GM23338 (cell line): ENCODE measurements at regions not wholly inside any gene's neighbourhood (a gene's known extent, or its start where the extent isn't known, plus 50 kb on each side); places are given as distances from the start of the nearest gene placed in this dataset.

Source experiments
- ATAC-seq: fragments of 200-7000 bp; cut with Tn5 transposase; 3 replicates; pipeline ENCODE4 v1.9.1; 2020
- DNase-seq: peaks from one replicate; pipeline ENCODE4 v3.0.0-alpha.2; 2015; ENCODE audit warnings: low spot score
- H2AFZ ChIP-seq: fragments of 200-600 bp; sonication (generic); 2 replicates; pipeline ENCODE4 v1.8.0; 2016; ENCODE audit warnings: antibody characterized with exemption, mild to moderate bottlenecking, moderate library complexity
- H3F3A ChIP-seq: fragments of 200-600 bp; sonication (generic); replicated peaks from 2 replicates; pipeline ENCODE4 v1.8.0; 2017; ENCODE audit warnings: antibody characterized with exemption, mixed run types, low read depth
- H3K27ac ChIP-seq: fragments of 200-600 bp; sonication (generic); 2 replicates; pipeline ENCODE4 v1.6.1; 2016; ENCODE audit warnings: low read depth
- H3K27me3 ChIP-seq: fragments of 200-600 bp; sonication (generic); 2 replicates; pipeline ENCODE4 v1.8.0; 2016; ENCODE audit warnings: mild to moderate bottlenecking, mixed run types, moderate library complexity; ENCODE audit not compliant: insufficient read depth
- H3K36me3 ChIP-seq: fragments of 200-600 bp; sonication (generic); 2 replicates; pipeline ENCODE4 v1.8.0; 2016; ENCODE audit warnings: mild to moderate bottlenecking; ENCODE audit not compliant: insufficient read depth
- H3K4me1 ChIP-seq: fragments of 200-600 bp; sonication (generic); 2 replicates; pipeline ENCODE4 v1.8.0; 2016; ENCODE audit warnings: mild to moderate bottlenecking, moderate library complexity; ENCODE audit not compliant: insufficient read depth
- H3K4me2 ChIP-seq: fragments of 200-600 bp; sonication (generic); 2 replicates; pipeline ENCODE4 v1.7.1; 2017; ENCODE audit warnings: mixed run types
- H3K4me3 ChIP-seq: fragments of 200-600 bp; sonication (generic); 2 replicates; pipeline ENCODE4 v1.6.1; 2016; ENCODE audit warnings: mixed run types
- H3K79me2 ChIP-seq: fragments of 200-600 bp; sonication (generic); replicated peaks from 2 replicates; pipeline ENCODE4 v1.8.0; 2017; ENCODE audit warnings: mild to moderate bottlenecking; ENCODE audit not compliant: insufficient read depth
- H3K9me2 ChIP-seq: fragments of 200-600 bp; sonication (generic); 2 replicates; pipeline ENCODE4 v1.8.0; 2017; ENCODE audit not compliant: insufficient read depth
- H4K20me1 ChIP-seq: fragments of 200-600 bp; sonication (generic); replicated peaks from 2 replicates; pipeline ENCODE4 v1.8.0; 2017; ENCODE audit warnings: mild to moderate bottlenecking; ENCODE audit not compliant: insufficient read depth
- H3K27ac Mint-ChIP-seq: 2 replicates; pipeline ENCODE4 v1.8.0; 2020; ENCODE audit warnings: inconsistent platforms, mild to moderate bottlenecking, moderate library complexity, mixed read lengths
- H3K27me3 Mint-ChIP-seq: 3 replicates; pipeline ENCODE4 v1.8.0; 2022; ENCODE audit warnings: low read depth, mild to moderate bottlenecking, moderate library complexity, mixed read lengths, inconsistent platforms; ENCODE audit not compliant: insufficient read depth, poor library complexity
- H3K36me3 Mint-ChIP-seq: 3 replicates; pipeline ENCODE4 v1.8.0; 2021; ENCODE audit warnings: low read depth, mild to moderate bottlenecking, inconsistent platforms, moderate library complexity, mixed read lengths
- H3K4me1 Mint-ChIP-seq: 3 replicates; pipeline ENCODE4 v1.8.0; 2020; ENCODE audit warnings: mild to moderate bottlenecking, inconsistent platforms, mixed read lengths
- H3K4me3 Mint-ChIP-seq: 3 replicates; pipeline ENCODE4 v1.8.0; 2021; ENCODE audit warnings: moderate library complexity, mild to moderate bottlenecking, inconsistent platforms, mixed read lengths
- H3K9me3 Mint-ChIP-seq: 3 replicates; pipeline ENCODE4 v1.8.0; 2020; ENCODE audit warnings: moderate library complexity, mild to moderate bottlenecking, inconsistent platforms, mixed read lengths
- CREB1 ChIP-seq: fragments of 250-450 bp; sonication (Bioruptor Pico); IDR thresholded peaks from 2 replicates; pipeline ENCODE4 v1.5.0; 2020; ENCODE audit warnings: low read depth, mild to moderate bottlenecking, moderate library complexity
- EZH2 ChIP-seq: fragments of 200-600 bp; sonication (generic); IDR thresholded peaks from one replicate; pipeline ENCODE4 v1.8.0; 2017; ENCODE audit warnings: antibody characterized with exemption, mild to moderate bottlenecking, low read depth; ENCODE audit not compliant: unreplicated experiment
- EZH2phosphoT487 ChIP-seq: fragments of 200-600 bp; sonication (generic); IDR thresholded peaks from one replicate; pipeline ENCODE4 v1.8.1; 2018; ENCODE audit warnings: antibody characterized with exemption; ENCODE audit not compliant: unreplicated experiment
- JUNB ChIP-seq: IDR thresholded peaks from one replicate; pipeline ENCODE4 v1.6.1; 2016; ENCODE audit warnings: antibody characterized with exemption; ENCODE audit not compliant: unreplicated experiment
- NANOG ChIP-seq: IDR thresholded peaks from 2 replicates; pipeline ENCODE4 v1.6.1; 2016; ENCODE audit warnings: antibody characterized with exemption, borderline replicate concordance
- POLR2AphosphoS5 ChIP-seq: IDR thresholded peaks from 2 replicates; pipeline ENCODE4 v1.6.1; 2016; ENCODE audit warnings: antibody characterized with exemption, low read depth
- STAT1 ChIP-seq: IDR thresholded peaks from one replicate; pipeline ENCODE4 v1.6.1; 2016; ENCODE audit warnings: antibody characterized with exemption; ENCODE audit not compliant: unreplicated experiment
- ZNF114 ChIP-seq: fragments of 250-450 bp; sonication (Bioruptor Pico); IDR thresholded peaks from 2 replicates; pipeline ENCODE4 v1.5.0; 2020; ENCODE audit warnings: mild to moderate bottlenecking, moderate library complexity
- ZNF331 ChIP-seq: fragments of 250-450 bp; sonication (Bioruptor Pico); IDR thresholded peaks from 2 replicates; pipeline ENCODE4 v1.5.0; 2020; ENCODE audit warnings: low read depth, mild to moderate bottlenecking, moderate library complexity
- TF ChIP-seq, protein P1 (sequence below): IDR thresholded peaks from 2 replicates; pipeline ENCODE4 v1.6.1; 2016; ENCODE audit warnings: antibody characterized with exemption
- TF ChIP-seq, protein P2 (sequence below): IDR thresholded peaks from one replicate; pipeline ENCODE4 v1.6.1; 2018; ENCODE audit warnings: antibody characterized with exemption; ENCODE audit not compliant: unreplicated experiment
- TF ChIP-seq, protein P3 (sequence below): fragments of 250-450 bp; sonication (Bioruptor Pico); IDR thresholded peaks from 2 replicates; pipeline ENCODE4 v1.5.0; 2020; ENCODE audit warnings: mild to moderate bottlenecking, moderate library complexity
- TF ChIP-seq, protein P4 (sequence below), 2 experiments: fragments of 200-600 bp in 1 of 2; sonication (generic) in 1 of 2; conservative IDR thresholded peaks; 2 replicates each; pipeline versions ENCODE4 v1.5.1 to v1.6.1; 2016 to 2017; ENCODE audit warnings: antibody characterized with exemption in 2 of 2, low read depth in 2 of 2, mild to moderate bottlenecking in 2 of 2, moderate library complexity in 1 of 2

DNA sequence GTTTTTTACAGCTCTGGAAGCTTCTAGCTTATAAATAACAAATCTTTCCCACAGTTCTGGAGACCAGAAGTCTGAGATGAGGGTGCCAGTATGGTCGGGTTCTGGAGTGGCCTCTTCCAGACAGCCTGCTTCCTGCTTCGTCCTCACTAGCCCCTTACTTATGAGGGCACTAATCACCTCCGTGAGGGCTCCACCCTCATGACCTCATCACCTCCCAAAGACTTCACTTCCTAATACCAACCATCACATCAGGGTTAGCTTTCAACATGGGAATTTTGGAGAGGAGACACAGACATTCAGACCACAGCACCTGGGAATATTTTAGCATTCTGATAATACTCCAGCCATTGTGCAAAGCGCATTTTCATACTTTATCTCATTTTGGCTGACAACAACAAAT lies 223.7 kb upstream of the IRF2BP2 start:
- H3F3A ChIP-seq: no peaks in the 10 kb centered on the region
- no peak overlapping the region for H2AFZ ChIP-seq
- H3K27ac ChIP-seq: no peak overlapping the region
- no peaks in the 10 kb centered on the region for H3K4me1 Mint-ChIP-seq
- H3K4me3 ChIP-seq: no peak overlapping the region
- no peaks in the 10 kb centered on the region for H3K36me3 Mint-ChIP-seq
- no peak overlapping the region for H3K4me3 Mint-ChIP-seq
- no peak overlapping the region for H3K27ac Mint-ChIP-seq
- no peaks in the 10 kb centered on the region for H3K36me3 ChIP-seq
- H4K20me1 ChIP-seq: no peaks in the 10 kb centered on the region
- DNase-seq (no peak), ATAC-seq (no peak)
- no peak for TF ChIP-seq JUNB
- TF ChIP-seq CREB1: no peak
- TF ChIP-seq EZH2: no peak
- no peak for TF ChIP-seq ZNF331
- TF ChIP-seq, protein P1, sequence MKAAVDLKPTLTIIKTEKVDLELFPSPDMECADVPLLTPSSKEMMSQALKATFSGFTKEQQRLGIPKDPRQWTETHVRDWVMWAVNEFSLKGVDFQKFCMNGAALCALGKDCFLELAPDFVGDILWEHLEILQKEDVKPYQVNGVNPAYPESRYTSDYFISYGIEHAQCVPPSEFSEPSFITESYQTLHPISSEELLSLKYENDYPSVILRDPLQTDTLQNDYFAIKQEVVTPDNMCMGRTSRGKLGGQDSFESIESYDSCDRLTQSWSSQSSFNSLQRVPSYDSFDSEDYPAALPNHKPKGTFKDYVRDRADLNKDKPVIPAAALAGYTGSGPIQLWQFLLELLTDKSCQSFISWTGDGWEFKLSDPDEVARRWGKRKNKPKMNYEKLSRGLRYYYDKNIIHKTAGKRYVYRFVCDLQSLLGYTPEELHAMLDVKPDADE: no peak
- TF ChIP-seq STAT1: no peak
- TF ChIP-seq, protein P2, sequence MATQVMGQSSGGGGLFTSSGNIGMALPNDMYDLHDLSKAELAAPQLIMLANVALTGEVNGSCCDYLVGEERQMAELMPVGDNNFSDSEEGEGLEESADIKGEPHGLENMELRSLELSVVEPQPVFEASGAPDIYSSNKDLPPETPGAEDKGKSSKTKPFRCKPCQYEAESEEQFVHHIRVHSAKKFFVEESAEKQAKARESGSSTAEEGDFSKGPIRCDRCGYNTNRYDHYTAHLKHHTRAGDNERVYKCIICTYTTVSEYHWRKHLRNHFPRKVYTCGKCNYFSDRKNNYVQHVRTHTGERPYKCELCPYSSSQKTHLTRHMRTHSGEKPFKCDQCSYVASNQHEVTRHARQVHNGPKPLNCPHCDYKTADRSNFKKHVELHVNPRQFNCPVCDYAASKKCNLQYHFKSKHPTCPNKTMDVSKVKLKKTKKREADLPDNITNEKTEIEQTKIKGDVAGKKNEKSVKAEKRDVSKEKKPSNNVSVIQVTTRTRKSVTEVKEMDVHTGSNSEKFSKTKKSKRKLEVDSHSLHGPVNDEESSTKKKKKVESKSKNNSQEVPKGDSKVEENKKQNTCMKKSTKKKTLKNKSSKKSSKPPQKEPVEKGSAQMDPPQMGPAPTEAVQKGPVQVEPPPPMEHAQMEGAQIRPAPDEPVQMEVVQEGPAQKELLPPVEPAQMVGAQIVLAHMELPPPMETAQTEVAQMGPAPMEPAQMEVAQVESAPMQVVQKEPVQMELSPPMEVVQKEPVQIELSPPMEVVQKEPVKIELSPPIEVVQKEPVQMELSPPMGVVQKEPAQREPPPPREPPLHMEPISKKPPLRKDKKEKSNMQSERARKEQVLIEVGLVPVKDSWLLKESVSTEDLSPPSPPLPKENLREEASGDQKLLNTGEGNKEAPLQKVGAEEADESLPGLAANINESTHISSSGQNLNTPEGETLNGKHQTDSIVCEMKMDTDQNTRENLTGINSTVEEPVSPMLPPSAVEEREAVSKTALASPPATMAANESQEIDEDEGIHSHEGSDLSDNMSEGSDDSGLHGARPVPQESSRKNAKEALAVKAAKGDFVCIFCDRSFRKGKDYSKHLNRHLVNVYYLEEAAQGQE: no peak
- TF ChIP-seq ZNF114 (CRISPR knock-in tag): no peak
- TF ChIP-seq EZH2phosphoT487: no peak
- TF ChIP-seq, protein P3, sequence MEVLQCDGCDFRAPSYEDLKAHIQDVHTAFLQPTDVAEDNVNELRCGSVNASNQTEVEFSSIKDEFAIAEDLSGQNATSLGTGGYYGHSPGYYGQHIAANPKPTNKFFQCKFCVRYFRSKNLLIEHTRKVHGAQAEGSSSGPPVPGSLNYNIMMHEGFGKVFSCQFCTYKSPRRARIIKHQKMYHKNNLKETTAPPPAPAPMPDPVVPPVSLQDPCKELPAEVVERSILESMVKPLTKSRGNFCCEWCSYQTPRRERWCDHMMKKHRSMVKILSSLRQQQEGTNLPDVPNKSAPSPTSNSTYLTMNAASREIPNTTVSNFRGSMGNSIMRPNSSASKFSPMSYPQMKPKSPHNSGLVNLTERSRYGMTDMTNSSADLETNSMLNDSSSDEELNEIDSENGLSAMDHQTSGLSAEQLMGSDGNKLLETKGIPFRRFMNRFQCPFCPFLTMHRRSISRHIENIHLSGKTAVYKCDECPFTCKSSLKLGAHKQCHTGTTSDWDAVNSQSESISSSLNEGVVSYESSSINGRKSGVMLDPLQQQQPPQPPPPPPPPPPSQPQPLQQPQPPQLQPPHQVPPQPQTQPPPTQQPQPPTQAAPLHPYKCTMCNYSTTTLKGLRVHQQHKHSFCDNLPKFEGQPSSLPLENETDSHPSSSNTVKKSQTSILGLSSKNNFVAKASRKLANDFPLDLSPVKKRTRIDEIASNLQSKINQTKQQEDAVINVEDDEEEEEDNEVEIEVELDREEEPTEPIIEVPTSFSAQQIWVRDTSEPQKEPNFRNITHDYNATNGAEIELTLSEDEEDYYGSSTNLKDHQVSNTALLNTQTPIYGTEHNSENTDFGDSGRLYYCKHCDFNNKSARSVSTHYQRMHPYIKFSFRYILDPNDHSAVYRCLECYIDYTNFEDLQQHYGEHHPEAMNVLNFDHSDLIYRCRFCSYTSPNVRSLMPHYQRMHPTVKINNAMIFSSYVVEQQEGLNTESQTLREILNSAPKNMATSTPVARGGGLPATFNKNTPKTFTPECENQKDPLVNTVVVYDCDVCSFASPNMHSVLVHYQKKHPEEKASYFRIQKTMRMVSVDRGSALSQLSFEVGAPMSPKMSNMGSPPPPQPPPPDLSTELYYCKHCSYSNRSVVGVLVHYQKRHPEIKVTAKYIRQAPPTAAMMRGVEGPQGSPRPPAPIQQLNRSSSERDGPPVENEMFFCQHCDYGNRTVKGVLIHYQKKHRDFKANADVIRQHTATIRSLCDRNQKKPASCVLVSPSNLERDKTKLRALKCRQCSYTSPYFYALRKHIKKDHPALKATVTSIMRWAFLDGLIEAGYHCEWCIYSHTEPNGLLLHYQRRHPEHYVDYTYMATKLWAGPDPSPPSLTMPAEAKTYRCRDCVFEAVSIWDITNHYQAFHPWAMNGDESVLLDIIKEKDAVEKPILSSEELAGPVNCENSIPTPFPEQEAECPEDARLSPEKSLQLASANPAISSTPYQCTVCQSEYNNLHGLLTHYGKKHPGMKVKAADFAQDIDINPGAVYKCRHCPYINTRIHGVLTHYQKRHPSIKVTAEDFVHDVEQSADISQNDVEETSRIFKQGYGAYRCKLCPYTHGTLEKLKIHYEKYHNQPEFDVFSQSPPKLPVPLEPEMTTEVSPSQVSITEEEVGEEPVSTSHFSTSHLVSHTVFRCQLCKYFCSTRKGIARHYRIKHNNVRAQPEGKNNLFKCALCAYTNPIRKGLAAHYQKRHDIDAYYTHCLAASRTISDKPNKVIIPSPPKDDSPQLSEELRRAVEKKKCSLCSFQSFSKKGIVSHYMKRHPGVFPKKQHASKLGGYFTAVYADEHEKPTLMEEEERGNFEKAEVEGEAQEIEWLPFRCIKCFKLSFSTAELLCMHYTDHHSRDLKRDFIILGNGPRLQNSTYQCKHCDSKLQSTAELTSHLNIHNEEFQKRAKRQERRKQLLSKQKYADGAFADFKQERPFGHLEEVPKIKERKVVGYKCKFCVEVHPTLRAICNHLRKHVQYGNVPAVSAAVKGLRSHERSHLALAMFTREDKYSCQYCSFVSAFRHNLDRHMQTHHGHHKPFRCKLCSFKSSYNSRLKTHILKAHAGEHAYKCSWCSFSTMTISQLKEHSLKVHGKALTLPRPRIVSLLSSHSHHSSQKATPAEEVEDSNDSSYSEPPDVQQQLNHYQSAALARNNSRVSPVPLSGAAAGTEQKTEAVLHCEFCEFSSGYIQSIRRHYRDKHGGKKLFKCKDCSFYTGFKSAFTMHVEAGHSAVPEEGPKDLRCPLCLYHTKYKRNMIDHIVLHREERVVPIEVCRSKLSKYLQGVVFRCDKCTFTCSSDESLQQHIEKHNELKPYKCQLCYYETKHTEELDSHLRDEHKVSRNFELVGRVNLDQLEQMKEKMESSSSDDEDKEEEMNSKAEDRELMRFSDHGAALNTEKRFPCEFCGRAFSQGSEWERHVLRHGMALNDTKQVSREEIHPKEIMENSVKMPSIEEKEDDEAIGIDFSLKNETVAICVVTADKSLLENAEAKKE (CRISPR knock-in tag): no peak
- TF ChIP-seq NANOG: no peak
- no peak for TF ChIP-seq POLR2AphosphoS5
- TF ChIP-seq, protein P4, sequence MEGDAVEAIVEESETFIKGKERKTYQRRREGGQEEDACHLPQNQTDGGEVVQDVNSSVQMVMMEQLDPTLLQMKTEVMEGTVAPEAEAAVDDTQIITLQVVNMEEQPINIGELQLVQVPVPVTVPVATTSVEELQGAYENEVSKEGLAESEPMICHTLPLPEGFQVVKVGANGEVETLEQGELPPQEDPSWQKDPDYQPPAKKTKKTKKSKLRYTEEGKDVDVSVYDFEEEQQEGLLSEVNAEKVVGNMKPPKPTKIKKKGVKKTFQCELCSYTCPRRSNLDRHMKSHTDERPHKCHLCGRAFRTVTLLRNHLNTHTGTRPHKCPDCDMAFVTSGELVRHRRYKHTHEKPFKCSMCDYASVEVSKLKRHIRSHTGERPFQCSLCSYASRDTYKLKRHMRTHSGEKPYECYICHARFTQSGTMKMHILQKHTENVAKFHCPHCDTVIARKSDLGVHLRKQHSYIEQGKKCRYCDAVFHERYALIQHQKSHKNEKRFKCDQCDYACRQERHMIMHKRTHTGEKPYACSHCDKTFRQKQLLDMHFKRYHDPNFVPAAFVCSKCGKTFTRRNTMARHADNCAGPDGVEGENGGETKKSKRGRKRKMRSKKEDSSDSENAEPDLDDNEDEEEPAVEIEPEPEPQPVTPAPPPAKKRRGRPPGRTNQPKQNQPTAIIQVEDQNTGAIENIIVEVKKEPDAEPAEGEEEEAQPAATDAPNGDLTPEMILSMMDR (conservative IDR thresholded peaks at IDR 0.05; ENCODE audit: low read depth in 2 of 2): no peak
- no peaks in the 10 kb centered on the region; the same call in 2 of the 3 replicates for H3K9me3 Mint-ChIP-seq
- H3K4me2 ChIP-seq: no peak overlapping the region
- H3K4me1 ChIP-seq: no peaks in the 10 kb centered on the region
- H3K9me2 ChIP-seq: peaks cover 13% of the 10 kb centered on the region; the same call in 1 of the 2 replicates
- H3K79me2 ChIP-seq: no peaks in the 10 kb centered on the region
- H3K27me3 ChIP-seq: no peaks in the 10 kb centered on the region
- peaks cover 7% of the 10 kb centered on the region for H3K27me3 Mint-ChIP-seq
